GM12878 (cell line): ENCODE measurements at regions not wholly inside any gene's neighbourhood (a gene's known extent, or its start where the extent isn't known, plus 50 kb on each side); places are given as distances from the start of the nearest gene placed in this dataset.

Source experiments
- ATAC-seq: fragments of 200-7000 bp; cut with Tn5 transposase; 3 replicates; pipeline ENCODE4 v1.9.1; 2020; ENCODE audit warnings: mild to moderate bottlenecking, moderate library complexity
- BruUV-seq: library from RNA; stranded (reverse); fragments of 400-500 nt; replicated peaks from 2 replicates; lab custom pipeline; 2021; lab: Mats Ljungman, UMichigan
- CTCF ChIA-PET: fragments of 300-600 bp; sonication (Branson Sonifier 250); formaldehyde crosslinking; extraction: SDS; loops from one replicate; lab custom pipeline; 2021; ENCODE audit warnings: inconsistent platforms; lab: Yijun Ruan, JAX
- POLR2A ChIA-PET: fragments of 350-600 bp; formaldehyde crosslinking; extraction: SDS; loops from one replicate; lab custom pipeline; 2021; ENCODE audit warnings: inconsistent platforms; lab: Charles Lee
- RAD21 ChIA-PET: fragments of 300-600 bp; sonication (Branson Sonifier 250); formaldehyde crosslinking; loops from one replicate; lab custom pipeline; 2023; ENCODE audit warnings: antibody characterized with exemption; ENCODE audit not compliant: unreplicated experiment; lab: Charles Lee
- SMC1A ChIA-PET: fragments of 300-600 bp; sonication (Branson Sonifier 250); formaldehyde crosslinking; loops from one replicate; lab custom pipeline; 2023; ENCODE audit not compliant: unreplicated experiment, uncharacterized antibody; lab: Charles Lee
- DNase-seq: peaks from one replicate; pipeline ENCODE4 v3.0.0-alpha.2; 2011; ENCODE audit warnings: low read depth, low spot score
- FAIRE-seq: peaks from 3 replicates; lab custom pipeline; 2011; peaks lifted over from hg19 to GRCh38; lab: Jason Lieb, UNC
- H2AFZ ChIP-seq: 2 replicates; pipeline ENCODE4 v1.6.0; 2011; ENCODE audit warnings: low read depth, low read length, control low read depth; ENCODE audit not compliant: control insufficient read depth
- H3K27ac ChIP-seq: 2 replicates; pipeline ENCODE4 v1.5.1; 2011; ENCODE audit warnings: control low read depth; ENCODE audit not compliant: control insufficient read depth, insufficient read depth
- H3K27me3 ChIP-seq, 2 experiments: replicated peaks in 1 of 2; 2 replicates each; pipeline versions ENCODE4 v1.6.0 to v1.6.1; 2011; ENCODE audit warnings: low read length in 1 of 2; ENCODE audit not compliant: control insufficient read depth in 2 of 2, insufficient read depth in 2 of 2
- H3K36me3 ChIP-seq, 2 experiments: 2 replicates each; pipeline ENCODE4 v1.5.1; 2011; ENCODE audit warnings: low read length in 1 of 2; ENCODE audit not compliant: control insufficient read depth in 2 of 2, insufficient read depth in 2 of 2
- H3K4me1 ChIP-seq: 2 replicates; pipeline ENCODE4 v1.6.1; 2011; ENCODE audit warnings: mild to moderate bottlenecking, low read length, moderate library complexity, mixed read lengths; ENCODE audit not compliant: control insufficient read depth, insufficient read depth
- H3K4me2 ChIP-seq: 2 replicates; pipeline ENCODE4 v1.6.0; 2011; ENCODE audit warnings: control low read depth; ENCODE audit not compliant: control insufficient read depth, insufficient read depth
- H3K4me3 ChIP-seq: fragments of 200-600 bp; sonication (generic); 2 replicates; pipeline ENCODE4 v1.5.1; 2016
- H3K79me2 ChIP-seq: 2 replicates; pipeline ENCODE4 v1.6.0; 2011; ENCODE audit warnings: low read length; ENCODE audit not compliant: control insufficient read depth, insufficient read depth
- H3K9ac ChIP-seq: 2 replicates; pipeline ENCODE4 v1.8.0; 2011; ENCODE audit warnings: low read length, control low read depth, mixed read lengths; ENCODE audit not compliant: control insufficient read depth, insufficient read depth
- H3K9me3 ChIP-seq: replicated peaks from 3 replicates; pipeline ENCODE4 v1.5.1; 2011; ENCODE audit warnings: mild to moderate bottlenecking, low read length; ENCODE audit not compliant: control insufficient read depth, insufficient read depth
- H4K20me1 ChIP-seq: 2 replicates; pipeline ENCODE4 v1.6.0; 2011; ENCODE audit not compliant: control insufficient read depth, insufficient read depth
- BHLHE40 ChIP-seq, 2 experiments: fragments of 450-650 bp in 1 of 2; IDR thresholded peaks; 2 replicates each; pipeline ENCODE4 v1.6.1; 2011 to 2017; ENCODE audit warnings: low read depth in 2 of 2, borderline replicate concordance in 1 of 2, improper control_type of control experiment in 1 of 2, low read length in 1 of 2, mild to moderate bottlenecking in 1 of 2
- BRCA1 ChIP-seq: IDR thresholded peaks from 2 replicates; pipeline ENCODE4 v1.6.1; 2011; ENCODE audit warnings: low read depth, low read length, improper control_type of control experiment
- CBFB ChIP-seq: IDR thresholded peaks from 2 replicates; pipeline ENCODE4 v1.6.1; 2016; ENCODE audit warnings: antibody characterized with exemption, low read depth
- FOS ChIP-seq: IDR thresholded peaks from 3 replicates; pipeline ENCODE4 v1.6.1; 2011; ENCODE audit warnings: borderline replicate concordance; ENCODE audit not compliant: insufficient read length; ENCODE audit errors: extremely low read depth
- HCFC1 ChIP-seq: fragments of 150-350 bp; IDR thresholded peaks from 2 replicates; pipeline ENCODE4 v1.6.1; 2014; ENCODE audit warnings: low read length
- IRF4 ChIP-seq: IDR thresholded peaks from 2 replicates; pipeline ENCODE4 v1.6.1; 2011; ENCODE audit warnings: low read depth, low read length
- MXI1 ChIP-seq: fragments of 150-350 bp; IDR thresholded peaks from 2 replicates; pipeline ENCODE4 v1.6.1; 2011; ENCODE audit warnings: low read depth, mild to moderate bottlenecking, inconsistent platforms, low read length, improper control_type of control experiment
- NFIC ChIP-seq: IDR thresholded peaks from 2 replicates; pipeline ENCODE4 v1.6.1; 2012; ENCODE audit warnings: low read depth, mild to moderate bottlenecking, inconsistent platforms, low read length, moderate library complexity
- POLR2A ChIP-seq: IDR thresholded peaks from 2 replicates; pipeline ENCODE4 v1.6.1; 2011; ENCODE audit warnings: low read depth, mild to moderate bottlenecking, low read length
- RAD21 ChIP-seq: IDR thresholded peaks from 2 replicates; pipeline ENCODE4 v1.6.1; 2011; ENCODE audit warnings: mild to moderate bottlenecking, low read depth, low read length, moderate library complexity; ENCODE audit not compliant: insufficient read depth
- RUNX3 ChIP-seq: IDR thresholded peaks from 2 replicates; pipeline ENCODE4 v1.6.1; 2012; ENCODE audit warnings: low read length, inconsistent platforms
- ZNF274 ChIP-seq: IDR thresholded peaks from one replicate; pipeline ENCODE4 v1.8.0; 2011; ENCODE audit not compliant: insufficient read length, insufficient read depth
- WGBS: methylation state at CpG from one replicate; pipeline ENCODE4 v1.1.6; 2016; ENCODE audit warnings: low lambda C conversion rate; ENCODE audit not compliant: insufficient replicate concordance, insufficient coverage; ENCODE audit errors: missing lambda C conversion rate; 5-methylcytosine and 5-hydroxymethylcytosine counted together
- in situ Hi-C: fragments of 300-500 bp; cut with MboI; formaldehyde crosslinking; loops from 9 replicates; pipeline ENCODE4 v1.14.3; 2018; ENCODE audit warnings: mixed read lengths
- intact Hi-C: fragments of 100-400 bp; cut with micrococcal nuclease; formaldehyde crosslinking; loops from one replicate; pipeline ENCODE4 v1.14.2; 2022; ENCODE audit not compliant: unreplicated experiment

GRCh38 chr11:60629399-60629798 lies 70.0 kb upstream of the MS4A8 start:
- SMC1A ChIA-PET = interaction anchor here (1.0 to 1.9 kb wide), 3 partner anchors 9 to 364 kb away, joined by 3 to 9 read pairs (median 4); no protein-coding TSS in a partner anchor
- no peak overlapping the region for H3K27ac ChIP-seq
- no peak overlapping the region for H3K9ac ChIP-seq
- CTCF ChIA-PET = interaction anchor here (0.7 to 4.5 kb wide), 6 partner anchors 10 to 364 kb away, joined by 3 to 31 read pairs (median 4); partner anchors contain the start of gene MS4A15
- intact Hi-C loops = no loop called here
- no peaks in the 10 kb centered on the region for H3K36me3 ChIP-seq
- H2AFZ ChIP-seq = no peak overlapping the region
- in situ Hi-C loops = no loop called here
- POLR2A ChIA-PET = no interaction called here
- no TSS peak for BruUV-seq
- H3K27me3 ChIP-seq = no peaks in the 10 kb centered on the region
- H3K9me3 ChIP-seq = no peaks in the 10 kb centered on the region; the same call in 2 of the 3 replicates
- H3K4me2 ChIP-seq = no peak overlapping the region
- H4K20me1 ChIP-seq = no peaks in the 10 kb centered on the region
- no peak overlapping the region for H3K4me3 ChIP-seq
- FAIRE-seq = no peak
- TF ChIP-seq BHLHE40 (IDR thresholded peaks at IDR 0.05; ENCODE audit: borderline replicate concordance in 1 of 2, low read depth in 2 of 2, low read length in 1 of 2) (no peak), MXI1 (no peak), NFIC (no peak), FOS (no peak), IRF4 (no peak), HCFC1 (no peak), POLR2A (no peak), CBFB (no peak)
- TF ChIP-seq, all 136 proteins: peak for 0
- DNase-seq (no peak), ATAC-seq (no peak)
- Histone ChIP-seq H3K4me1 (peaks cover 27% of the 10 kb centered on the region), H3K79me2 (no peaks in the 10 kb centered on the region)
- RAD21 ChIA-PET = interaction anchor here (0.9 kb wide), 1 partner anchor 153 kb away, joined by 3 read pairs; no protein-coding TSS in a partner anchor

GRCh38 chr11:60631944-60632343 lies 67.5 kb upstream of the MS4A8 start:
- Histone ChIP-seq H2AFZ (no peak overlapping the region), H3K9ac (no peak overlapping the region), H3K9me3 (no peaks in the 10 kb centered on the region; the same call in 2 of the 3 replicates), H3K79me2 (no peaks in the 10 kb centered on the region), H3K27me3 (no peaks in the 10 kb centered on the region), H3K4me2 (peak overlapping the region; percentile 13; the same call in 1 of the 2 replicates), H3K36me3 (no peaks in the 10 kb centered on the region), H3K4me3 (no peak overlapping the region), H3K4me1 (peaks cover 27% of the 10 kb centered on the region), H3K27ac (no peak overlapping the region), H4K20me1 (no peaks in the 10 kb centered on the region)
- BruUV-seq = no TSS peak
- ChIA-PET CTCF (interaction anchor here (1.2 to 4.5 kb wide), 4 partner anchors 13 to 269 kb away, joined by 3 to 31 read pairs (median 15); no protein-coding TSS in a partner anchor), SMC1A (interaction anchor here (1.0 to 4.3 kb wide), 8 partner anchors 13 to 367 kb away, joined by 3 to 25 read pairs (median 9); no protein-coding TSS in a partner anchor), RAD21 (interaction anchor here (0.8 to 3.0 kb wide), 2 partner anchors 13 to 269 kb away, joined by 3 to 18 read pairs; no protein-coding TSS in a partner anchor), POLR2A (interaction anchor here (0.5 kb wide), 1 partner anchor 190 kb away, joined by 3 read pairs; no protein-coding TSS in a partner anchor)
- no peak for ATAC-seq
- FAIRE-seq = peak; percentile 7
- TF ChIP-seq ZNF274 (no peak), BRCA1 (no peak), RAD21 (no peak), NFIC (0 out of 2 replicates have a peak, but pooled peaks have one; percentile 28), RUNX3 (peak; percentile 75)
- 0% methylated on average over 1 of the region's 1 CpG for WGBS
- in situ Hi-C loops = no loop called here
- DNase-seq = peak; percentile 13
- intact Hi-C loops = loop anchor here (5.0 kb wide), 4 partner anchors 130 to 365 kb away; no protein-coding TSS in a partner anchor
